ENCODE measurements at regions not wholly inside any gene's neighbourhood (a gene's known extent, or its start where the extent isn't known, plus 50 kb on each side); places are given as distances from the start of the nearest gene placed in this dataset.

DNA sequence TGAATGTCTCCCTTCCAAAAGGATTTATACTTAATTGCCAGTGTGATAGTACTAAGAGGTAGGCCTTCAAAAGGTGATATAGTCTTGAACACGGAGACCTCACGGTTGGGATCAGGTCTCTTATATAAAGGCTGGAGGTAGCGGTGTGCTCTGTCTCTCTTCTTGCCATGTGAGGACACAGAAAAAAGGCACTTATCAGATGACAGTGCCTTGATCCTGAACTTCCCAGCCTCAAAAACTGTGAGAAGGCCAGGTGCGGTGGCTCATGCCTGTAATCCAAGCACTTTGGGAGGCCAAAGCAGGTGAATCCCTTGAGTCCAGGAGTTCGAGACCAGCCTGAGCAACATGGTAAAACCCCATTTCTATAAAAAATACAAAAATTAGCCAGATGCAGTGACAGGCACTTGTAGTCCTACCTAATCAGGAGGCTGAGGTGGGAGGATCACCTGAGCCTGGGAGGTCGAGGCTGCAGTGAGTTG is 108.9 kb upstream of the TOP3B start:
- TF ChIP-seq, protein P1, sequence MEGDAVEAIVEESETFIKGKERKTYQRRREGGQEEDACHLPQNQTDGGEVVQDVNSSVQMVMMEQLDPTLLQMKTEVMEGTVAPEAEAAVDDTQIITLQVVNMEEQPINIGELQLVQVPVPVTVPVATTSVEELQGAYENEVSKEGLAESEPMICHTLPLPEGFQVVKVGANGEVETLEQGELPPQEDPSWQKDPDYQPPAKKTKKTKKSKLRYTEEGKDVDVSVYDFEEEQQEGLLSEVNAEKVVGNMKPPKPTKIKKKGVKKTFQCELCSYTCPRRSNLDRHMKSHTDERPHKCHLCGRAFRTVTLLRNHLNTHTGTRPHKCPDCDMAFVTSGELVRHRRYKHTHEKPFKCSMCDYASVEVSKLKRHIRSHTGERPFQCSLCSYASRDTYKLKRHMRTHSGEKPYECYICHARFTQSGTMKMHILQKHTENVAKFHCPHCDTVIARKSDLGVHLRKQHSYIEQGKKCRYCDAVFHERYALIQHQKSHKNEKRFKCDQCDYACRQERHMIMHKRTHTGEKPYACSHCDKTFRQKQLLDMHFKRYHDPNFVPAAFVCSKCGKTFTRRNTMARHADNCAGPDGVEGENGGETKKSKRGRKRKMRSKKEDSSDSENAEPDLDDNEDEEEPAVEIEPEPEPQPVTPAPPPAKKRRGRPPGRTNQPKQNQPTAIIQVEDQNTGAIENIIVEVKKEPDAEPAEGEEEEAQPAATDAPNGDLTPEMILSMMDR (IDR thresholded peaks at IDR 0.05; ENCODE audit: low read length): no peak
- TF ChIP-seq EZH2 (IDR thresholded peaks at IDR 0.05; ENCODE audit: borderline replicate concordance, low read length): no peak

Data from OCI-LY1 (cell line).